Astrocyte of the spinal cord (primary cell): ENCODE measurements at regions not wholly inside any gene's neighbourhood (a gene's known extent, or its start where the extent isn't known, plus 50 kb on each side); places are given as distances from the start of the nearest gene placed in this dataset.

Source experiments
- DNase-seq: peaks from one replicate; pipeline ENCODE4 v3.0.0; 2011; ENCODE audit warnings: low read depth, low spot score
- H3K4me3 ChIP-seq: 2 replicates; pipeline ENCODE4 v1.5.1; 2011; ENCODE audit warnings: low read depth, mild to moderate bottlenecking, low read length, moderate library complexity
- in situ Hi-C: cut with HindIII; loops from 2 replicates; pipeline ENCODE4 v1.10.0; 2017; ENCODE audit warnings: low sequenced_read_pairs
- TF ChIP-seq, protein P1 (sequence below): IDR thresholded peaks from 2 replicates; pipeline ENCODE4 v1.5.1; 2012; ENCODE audit warnings: low read depth, mild to moderate bottlenecking, low read length, inconsistent platforms

- DNase-seq: no peak
- in situ Hi-C loops: no loop called here
- H3K4me3 ChIP-seq: no peak overlapping the region
- TF ChIP-seq, protein P1, sequence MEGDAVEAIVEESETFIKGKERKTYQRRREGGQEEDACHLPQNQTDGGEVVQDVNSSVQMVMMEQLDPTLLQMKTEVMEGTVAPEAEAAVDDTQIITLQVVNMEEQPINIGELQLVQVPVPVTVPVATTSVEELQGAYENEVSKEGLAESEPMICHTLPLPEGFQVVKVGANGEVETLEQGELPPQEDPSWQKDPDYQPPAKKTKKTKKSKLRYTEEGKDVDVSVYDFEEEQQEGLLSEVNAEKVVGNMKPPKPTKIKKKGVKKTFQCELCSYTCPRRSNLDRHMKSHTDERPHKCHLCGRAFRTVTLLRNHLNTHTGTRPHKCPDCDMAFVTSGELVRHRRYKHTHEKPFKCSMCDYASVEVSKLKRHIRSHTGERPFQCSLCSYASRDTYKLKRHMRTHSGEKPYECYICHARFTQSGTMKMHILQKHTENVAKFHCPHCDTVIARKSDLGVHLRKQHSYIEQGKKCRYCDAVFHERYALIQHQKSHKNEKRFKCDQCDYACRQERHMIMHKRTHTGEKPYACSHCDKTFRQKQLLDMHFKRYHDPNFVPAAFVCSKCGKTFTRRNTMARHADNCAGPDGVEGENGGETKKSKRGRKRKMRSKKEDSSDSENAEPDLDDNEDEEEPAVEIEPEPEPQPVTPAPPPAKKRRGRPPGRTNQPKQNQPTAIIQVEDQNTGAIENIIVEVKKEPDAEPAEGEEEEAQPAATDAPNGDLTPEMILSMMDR: no peak
Measured at GRCh38 chr5:153157156-153157555, 333.3 kb upstream of the GRIA1 start.

DNA sequence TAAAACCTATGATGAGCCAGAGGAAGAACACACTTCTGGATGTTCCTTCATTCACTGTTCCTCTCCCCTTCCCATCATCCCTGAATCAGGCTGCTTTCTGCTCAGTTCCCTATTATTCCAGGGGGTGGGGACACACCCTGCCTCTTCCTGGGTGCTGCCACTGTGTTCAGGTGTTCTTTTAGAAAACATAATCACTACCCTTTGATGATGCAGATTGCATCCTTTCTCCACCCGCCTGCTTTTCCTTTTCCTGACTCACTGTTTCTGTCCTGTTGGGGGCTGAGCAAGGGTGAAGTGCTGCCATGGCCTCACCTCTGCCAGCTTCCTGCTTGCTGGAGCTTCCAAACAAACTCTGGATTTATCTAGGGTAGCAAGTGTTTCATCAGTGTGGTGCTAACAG, 331.9 kb upstream of the GRIA1 start:
- TF ChIP-seq, protein P1: no peak
- no peak for DNase-seq
- no peak overlapping the region for H3K4me3 ChIP-seq
- in situ Hi-C loops: no loop called here

GRCh38 chr5:153159616-153160015, 330.9 kb upstream of the GRIA1 start:
- no peak overlapping the region for H3K4me3 ChIP-seq
- TF ChIP-seq, protein P1: no peak
- in situ Hi-C loops: no loop called here
- peak; percentile 66 for DNase-seq

- in situ Hi-C loops: no loop called here
- peak; percentile 29 for DNase-seq
- TF ChIP-seq, protein P1: no peak
- H3K4me3 ChIP-seq: no peak overlapping the region
Measured at GRCh38 chr5:153168241-153168640, 322.2 kb upstream of the GRIA1 start.

DNA sequence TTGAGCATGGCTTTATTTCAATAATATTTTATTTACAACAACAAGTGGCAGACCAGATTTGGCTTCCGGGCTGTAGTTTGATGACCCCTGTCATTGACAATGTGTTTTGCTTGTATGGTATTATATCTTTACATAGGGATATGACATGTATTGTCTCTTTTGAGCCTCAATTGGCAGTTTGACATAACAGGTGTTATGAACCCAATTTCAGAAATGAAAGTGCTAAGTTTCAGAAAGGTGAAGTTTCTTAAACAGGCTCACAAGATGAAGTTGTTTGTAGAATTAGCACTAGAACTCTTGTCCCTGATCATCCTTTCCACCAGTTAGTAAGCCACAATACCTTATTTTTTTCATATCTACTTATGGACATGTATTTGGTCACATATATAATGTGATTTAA, 303.0 kb upstream of the GRIA1 start:
- in situ Hi-C loops: no loop called here
- no peak overlapping the region for H3K4me3 ChIP-seq
- TF ChIP-seq, protein P1: no peak
- no peak for DNase-seq

DNA sequence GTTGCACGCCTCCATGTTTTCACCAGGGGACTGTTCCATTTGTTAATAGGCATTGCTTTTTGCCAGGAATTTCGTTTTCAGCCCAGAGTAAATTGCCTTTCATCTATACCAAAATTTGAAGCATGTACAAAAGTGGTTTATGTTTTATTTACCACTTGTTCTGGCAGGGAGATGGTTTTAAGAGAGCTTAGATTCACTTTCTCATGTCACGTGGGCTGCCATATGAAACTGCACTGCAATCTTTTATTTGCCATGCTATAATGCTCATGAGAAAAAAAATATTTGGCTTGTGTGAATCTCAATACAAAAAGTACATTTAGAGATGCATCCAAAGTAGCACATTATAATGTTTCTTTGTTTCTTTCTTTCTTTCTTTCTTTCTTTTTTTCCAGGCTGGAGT, 284.1 kb upstream of the GRIA1 start:
- no peak for DNase-seq
- TF ChIP-seq, protein P1: no peak
- in situ Hi-C loops: no loop called here
- H3K4me3 ChIP-seq: no peak overlapping the region

DNA sequence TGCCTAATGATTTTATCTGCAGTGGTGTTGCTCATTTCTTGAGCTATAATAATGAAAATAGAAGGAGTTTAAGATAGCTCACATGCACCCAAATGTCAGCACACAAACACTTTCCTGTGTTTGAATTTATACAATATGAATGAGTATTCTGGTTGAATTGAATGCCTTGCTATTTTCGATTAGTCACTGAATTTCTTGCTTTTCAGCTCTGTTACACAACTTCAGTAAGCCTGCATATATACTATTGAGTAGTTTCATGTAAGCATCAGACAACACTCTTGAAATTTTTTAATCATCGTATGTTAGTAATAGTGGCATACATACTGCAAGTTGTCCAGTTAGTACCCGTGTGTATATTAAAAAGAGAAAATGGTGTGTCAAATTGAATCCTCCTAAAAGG, 281.5 kb upstream of the GRIA1 start:
- in situ Hi-C loops: no loop called here
- no peak overlapping the region for H3K4me3 ChIP-seq
- no peak for DNase-seq
- TF ChIP-seq, protein P1: no peak
